ENCODE measurements at regions not wholly inside any gene's neighbourhood (a gene's known extent, or its start where the extent isn't known, plus 50 kb on each side); places are given as distances from the start of the nearest gene placed in this dataset.
A peak's percentile ranks its signal among the peaks of the same experiment; 100 is the strongest.

- no peaks in the 10 kb centered on the region for H3K4me1 ChIP-seq (ENCODE audit: insufficient read depth, low read length)
- no peaks in the 10 kb centered on the region for H3K9me3 Mint-ChIP-seq
- H3K4me1 Mint-ChIP-seq: no peaks in the 10 kb centered on the region
- peak overlapping the region in 1 of 8 donors; percentile 7 for H3K27ac Mint-ChIP-seq
- no peaks in the 10 kb centered on the region for H3K27me3 ChIP-seq (ENCODE audit: insufficient read depth, low read length, poor library complexity, severe bottlenecking)
- CTCF ChIA-PET: no interaction called here
- H3K9me3 ChIP-seq (ENCODE audit: low read length): no peaks in the 10 kb centered on the region
- H3K36me3 Mint-ChIP-seq: no peaks in the 10 kb centered on the region
- H3K36me3 ChIP-seq (ENCODE audit: insufficient read depth, low read length): no peaks in the 10 kb centered on the region
- DNase-seq: no peak
- POLR2A ChIA-PET: no interaction called here
- H3K4me3 ChIP-seq (ENCODE audit: low read length): no peak overlapping the region
- H3K27ac ChIP-seq (ENCODE audit: low read depth, low read length): no peak overlapping the region
- H3K4me3 Mint-ChIP-seq: no peak overlapping the region
- H3K27me3 Mint-ChIP-seq: peaks cover 0 to 7% of the 10 kb centered on the region in 2 donors
Observed at GRCh38 chr12:76643438-76643837, 83.9 kb upstream of the OSBPL8 start.

- Histone ChIP-seq H3K4me3 (ENCODE audit: low read length) (no peak overlapping the region), H3K9me3 (ENCODE audit: low read length) (no peaks in the 10 kb centered on the region), H3K4me1 (ENCODE audit: insufficient read depth, low read length) (no peaks in the 10 kb centered on the region), H3K36me3 (ENCODE audit: insufficient read depth, low read length) (no peaks in the 10 kb centered on the region), H3K27me3 (ENCODE audit: insufficient read depth, low read length, poor library complexity, severe bottlenecking) (no peaks in the 10 kb centered on the region), H3K27ac (ENCODE audit: low read depth, low read length) (no peak overlapping the region)
- Mint-ChIP-seq H3K36me3 (no peaks in the 10 kb centered on the region), H3K4me3 (no peak overlapping the region), H3K9me3 (no peaks in the 10 kb centered on the region), H3K27me3 (peaks cover 0 to 10% of the 10 kb centered on the region in 2 donors), H3K27ac (no peak overlapping the region), H3K4me1 (no peaks in the 10 kb centered on the region)
- DNase-seq: no peak
- POLR2A ChIA-PET: no interaction called here
- CTCF ChIA-PET: no interaction called here
Observed at GRCh38 chr12:76644950-76645349, 85.4 kb upstream of the OSBPL8 start.

- Mint-ChIP-seq H3K4me1 (no peaks in the 10 kb centered on the region), H3K4me3 (no peak overlapping the region), H3K36me3 (no peaks in the 10 kb centered on the region), H3K27me3 (peaks cover 0 to 10% of the 10 kb centered on the region in 2 donors), H3K9me3 (no peaks in the 10 kb centered on the region), H3K27ac (no peak overlapping the region)
- H3K36me3 ChIP-seq (ENCODE audit: insufficient read depth, low read length): no peaks in the 10 kb centered on the region
- POLR2A ChIA-PET: no interaction called here
- H3K4me3 ChIP-seq (ENCODE audit: low read length): no peak overlapping the region
- no peaks in the 10 kb centered on the region for H3K9me3 ChIP-seq (ENCODE audit: low read length)
- DNase-seq: no peak
- H3K27me3 ChIP-seq (ENCODE audit: insufficient read depth, low read length, poor library complexity, severe bottlenecking): no peaks in the 10 kb centered on the region
- CTCF ChIA-PET: no interaction called here
- no peak overlapping the region for H3K27ac ChIP-seq (ENCODE audit: low read depth, low read length)
- H3K4me1 ChIP-seq (ENCODE audit: insufficient read depth, low read length): no peaks in the 10 kb centered on the region
Observed at GRCh38 chr12:76645934-76646333, 86.4 kb upstream of the OSBPL8 start.

- ChIA-PET POLR2A (no interaction called here), CTCF (no interaction called here)
- no peaks in the 10 kb centered on the region for H3K36me3 ChIP-seq (ENCODE audit: insufficient read depth, low read length)
- no peaks in the 10 kb centered on the region for H3K9me3 ChIP-seq (ENCODE audit: low read length)
- Mint-ChIP-seq H3K27ac (no peak overlapping the region), H3K4me1 (no peaks in the 10 kb centered on the region), H3K4me3 (no peak overlapping the region), H3K36me3 (no peaks in the 10 kb centered on the region), H3K9me3 (no peaks in the 10 kb centered on the region), H3K27me3 (peaks cover 0 to 12% of the 10 kb centered on the region in 2 donors)
- DNase-seq: no peak
- no peaks in the 10 kb centered on the region for H3K4me1 ChIP-seq (ENCODE audit: insufficient read depth, low read length)
- H3K4me3 ChIP-seq (ENCODE audit: low read length): no peak overlapping the region
- no peaks in the 10 kb centered on the region for H3K27me3 ChIP-seq (ENCODE audit: insufficient read depth, low read length, poor library complexity, severe bottlenecking)
- no peak overlapping the region for H3K27ac ChIP-seq (ENCODE audit: low read depth, low read length)
Observed at GRCh38 chr12:76646366-76646765, 86.8 kb upstream of the OSBPL8 start.

GRCh38 chr12:76649099-76649498 is 89.5 kb upstream of the OSBPL8 start:
- Histone ChIP-seq H3K9me3 (ENCODE audit: low read length) (no peaks in the 10 kb centered on the region), H3K27ac (ENCODE audit: low read depth, low read length) (no peak overlapping the region), H3K4me1 (ENCODE audit: insufficient read depth, low read length) (no peaks in the 10 kb centered on the region), H3K36me3 (ENCODE audit: insufficient read depth, low read length) (no peaks in the 10 kb centered on the region), H3K27me3 (ENCODE audit: insufficient read depth, low read length, poor library complexity, severe bottlenecking) (no peaks in the 10 kb centered on the region), H3K4me3 (ENCODE audit: low read length) (no peak overlapping the region)
- ChIA-PET CTCF (no interaction called here), POLR2A (no interaction called here)
- no peak for DNase-seq
- Mint-ChIP-seq H3K27ac (no peak overlapping the region), H3K27me3 (peaks cover 5 to 21% of the 10 kb centered on the region in 2 donors), H3K4me1 (no peaks in the 10 kb centered on the region), H3K9me3 (no peaks in the 10 kb centered on the region), H3K36me3 (no peaks in the 10 kb centered on the region), H3K4me3 (no peak overlapping the region)

- Mint-ChIP-seq H3K36me3 (no peaks in the 10 kb centered on the region), H3K4me3 (no peak overlapping the region), H3K27ac (no peak overlapping the region), H3K9me3 (peaks cover 0 to 4% (median 0%) of the 10 kb centered on the region in 5 donors), H3K27me3 (peaks cover 7 to 35% of the 10 kb centered on the region in 2 donors), H3K4me1 (no peaks in the 10 kb centered on the region)
- H3K4me1 ChIP-seq (ENCODE audit: insufficient read depth, low read length): no peaks in the 10 kb centered on the region
- no peaks in the 10 kb centered on the region for H3K36me3 ChIP-seq (ENCODE audit: insufficient read depth, low read length)
- no peak overlapping the region for H3K27ac ChIP-seq (ENCODE audit: low read depth, low read length)
- no peak overlapping the region for H3K4me3 ChIP-seq (ENCODE audit: low read length)
- H3K9me3 ChIP-seq (ENCODE audit: low read length): no peaks in the 10 kb centered on the region
- H3K27me3 ChIP-seq (ENCODE audit: insufficient read depth, low read length, poor library complexity, severe bottlenecking): no peaks in the 10 kb centered on the region
- ChIA-PET POLR2A (no interaction called here), CTCF (no interaction called here)
- no peak for DNase-seq
Observed at GRCh38 chr12:76652402-76652801, 92.8 kb upstream of the OSBPL8 start.

GRCh38 chr12:76653342-76653741 is 93.8 kb upstream of the OSBPL8 start:
- H3K9me3 ChIP-seq (ENCODE audit: low read length): no peaks in the 10 kb centered on the region
- no peaks in the 10 kb centered on the region for H3K36me3 Mint-ChIP-seq
- H3K27ac ChIP-seq (ENCODE audit: low read depth, low read length): no peak overlapping the region
- CTCF ChIA-PET: no interaction called here
- POLR2A ChIA-PET: no interaction called here
- no peak overlapping the region for H3K4me3 ChIP-seq (ENCODE audit: low read length)
- no peak for DNase-seq
- no peak overlapping the region for H3K27ac Mint-ChIP-seq
- no peaks in the 10 kb centered on the region for H3K4me1 Mint-ChIP-seq
- H3K4me3 Mint-ChIP-seq: no peak overlapping the region
- H3K4me1 ChIP-seq (ENCODE audit: insufficient read depth, low read length): no peaks in the 10 kb centered on the region
- H3K36me3 ChIP-seq (ENCODE audit: insufficient read depth, low read length): no peaks in the 10 kb centered on the region
- peaks cover 0 to 7% (median 0%) of the 10 kb centered on the region in 5 donors for H3K9me3 Mint-ChIP-seq
- no peaks in the 10 kb centered on the region for H3K27me3 ChIP-seq (ENCODE audit: insufficient read depth, low read length, poor library complexity, severe bottlenecking)
- peaks cover 10 to 37% of the 10 kb centered on the region in 2 donors for H3K27me3 Mint-ChIP-seq

- DNase-seq: no peak
- Mint-ChIP-seq H3K4me1 (peaks cover 0 to 11% (median 6%) of the 10 kb centered on the region in 3 donors), H3K36me3 (no peaks in the 10 kb centered on the region), H3K27me3 (peaks cover 11 to 26% of the 10 kb centered on the region in 2 donors), H3K9me3 (no peaks in the 10 kb centered on the region), H3K27ac (peak overlapping the region in 1 of 8 donors; percentile 2), H3K4me3 (no peak overlapping the region)
- H3K4me3 ChIP-seq (ENCODE audit: low read length): no peak overlapping the region
- POLR2A ChIA-PET: no interaction called here
- no peaks in the 10 kb centered on the region for H3K27me3 ChIP-seq (ENCODE audit: insufficient read depth, low read length, poor library complexity, severe bottlenecking)
- H3K36me3 ChIP-seq (ENCODE audit: insufficient read depth, low read length): no peaks in the 10 kb centered on the region
- CTCF ChIA-PET: no interaction called here
- H3K4me1 ChIP-seq (ENCODE audit: insufficient read depth, low read length): no peaks in the 10 kb centered on the region
- no peaks in the 10 kb centered on the region for H3K9me3 ChIP-seq (ENCODE audit: low read length)
- H3K27ac ChIP-seq (ENCODE audit: low read depth, low read length): no peak overlapping the region
Observed at GRCh38 chr12:76664731-76665130, 99.2 kb upstream of the ZDHHC17 start.

- Mint-ChIP-seq H3K27me3 (peaks cover 11 to 26% of the 10 kb centered on the region in 2 donors), H3K9me3 (no peaks in the 10 kb centered on the region), H3K4me3 (no peak overlapping the region), H3K36me3 (no peaks in the 10 kb centered on the region), H3K4me1 (peaks cover 0 to 11% (median 6%) of the 10 kb centered on the region in 3 donors), H3K27ac (no peak overlapping the region)
- no peaks in the 10 kb centered on the region for H3K27me3 ChIP-seq (ENCODE audit: insufficient read depth, low read length, poor library complexity, severe bottlenecking)
- DNase-seq: no peak
- ChIA-PET POLR2A (no interaction called here), CTCF (no interaction called here)
- no peak overlapping the region for H3K27ac ChIP-seq (ENCODE audit: low read depth, low read length)
- no peaks in the 10 kb centered on the region for H3K36me3 ChIP-seq (ENCODE audit: insufficient read depth, low read length)
- no peak overlapping the region for H3K4me3 ChIP-seq (ENCODE audit: low read length)
- no peaks in the 10 kb centered on the region for H3K4me1 ChIP-seq (ENCODE audit: insufficient read depth, low read length)
- no peaks in the 10 kb centered on the region for H3K9me3 ChIP-seq (ENCODE audit: low read length)
Observed at GRCh38 chr12:76666290-76666835, 97.6 kb upstream of the ZDHHC17 start.

Measured in CD8-positive, alpha-beta memory T cell (primary cell).